T-helper 9 cell (primary cell): ENCODE measurements at regions not wholly inside any gene's neighbourhood (a gene's known extent, or its start where the extent isn't known, plus 50 kb on each side); places are given as distances from the start of the nearest gene placed in this dataset.

Experiments
- DNase-seq: peaks from one replicate; pipeline ENCODE4 v3.0.0-alpha.2; 2020

DNA sequence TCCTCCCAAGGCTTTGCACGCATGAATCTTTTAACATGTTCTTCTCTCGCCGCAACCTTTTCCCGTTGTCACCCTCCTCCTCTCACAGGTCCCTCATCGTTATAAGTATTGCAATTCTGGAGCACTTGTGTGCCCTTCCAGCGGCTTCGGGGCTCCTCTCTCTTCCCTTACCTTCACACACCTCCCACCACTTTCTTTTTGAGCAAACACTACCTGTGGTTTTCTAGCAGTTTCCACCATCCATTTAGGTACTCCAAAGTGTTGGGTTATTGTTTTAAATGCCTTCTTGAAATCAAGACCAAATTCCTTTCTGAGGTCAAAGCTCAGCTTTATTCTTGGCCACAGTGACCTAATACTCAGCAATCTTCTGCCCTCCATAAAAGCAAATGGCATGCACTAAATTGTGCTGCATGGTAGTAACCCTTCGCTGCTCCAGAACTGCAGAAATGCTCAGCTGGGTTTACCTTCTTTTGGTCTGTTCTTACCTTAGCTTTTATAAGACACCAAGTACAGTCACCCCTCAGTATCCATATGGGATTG is 472.4 kb downstream of the SETD4 start:
- DNase-seq = no peak

DNA sequence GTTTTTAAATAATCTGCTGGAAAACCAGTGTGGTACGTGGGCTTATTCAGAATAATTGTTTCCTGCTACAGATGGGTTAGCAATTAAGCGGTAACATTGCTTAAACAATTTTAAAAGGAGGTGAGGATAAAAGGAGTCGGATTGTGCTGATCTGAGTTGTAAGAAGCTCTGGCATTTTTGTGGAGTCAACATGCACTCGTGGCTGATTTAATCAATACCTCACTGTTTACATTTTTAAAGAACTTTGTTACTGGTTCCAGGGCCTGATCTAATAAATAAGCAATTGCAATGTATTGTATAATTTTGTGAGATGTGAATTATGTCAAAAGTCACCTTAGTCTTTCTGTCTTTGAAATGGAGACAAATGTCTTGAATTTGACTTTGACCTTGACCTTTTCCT is 474.0 kb downstream of the SETD4 start:
- no peak for DNase-seq

DNA sequence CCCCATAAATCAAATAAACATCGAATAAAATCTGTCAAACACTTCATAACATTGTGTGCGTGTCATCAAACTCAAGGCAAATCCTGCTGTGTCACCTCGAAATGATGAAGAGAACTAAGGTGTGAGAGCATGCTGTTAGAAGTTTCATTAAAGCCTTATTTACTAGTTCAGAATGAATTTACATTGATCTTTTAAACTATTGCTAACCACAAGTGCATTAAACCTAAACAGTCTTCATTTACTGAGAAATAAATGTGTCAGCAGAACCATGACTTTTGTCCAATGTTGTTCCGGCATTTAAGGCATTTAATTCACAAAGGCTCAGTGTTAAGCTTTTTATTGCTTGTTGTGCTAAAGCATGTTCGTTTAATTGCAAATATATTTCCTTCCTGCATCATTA is 474.4 kb downstream of the SETD4 start:
- DNase-seq = no peak

DNA sequence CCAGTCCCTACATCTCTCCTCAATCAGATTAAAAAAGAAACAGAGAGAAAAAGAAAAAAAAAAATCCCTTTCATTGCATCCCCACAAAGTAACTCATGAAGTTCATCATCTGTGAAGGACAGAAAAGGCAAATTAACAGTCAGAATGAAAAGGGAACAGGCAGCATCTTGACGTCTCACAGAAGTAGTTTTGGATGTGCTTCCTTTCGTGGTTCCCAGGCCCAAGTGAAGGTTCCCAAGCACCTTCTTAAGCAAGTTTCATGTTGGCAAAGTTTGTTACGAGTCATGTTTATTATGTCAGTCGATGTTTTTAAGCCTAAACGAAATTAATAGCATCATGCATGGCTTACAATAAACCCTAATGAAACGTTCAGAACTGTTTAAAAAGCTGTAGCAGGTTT is 475.2 kb downstream of the SETD4 start:
- DNase-seq = no peak

DNA sequence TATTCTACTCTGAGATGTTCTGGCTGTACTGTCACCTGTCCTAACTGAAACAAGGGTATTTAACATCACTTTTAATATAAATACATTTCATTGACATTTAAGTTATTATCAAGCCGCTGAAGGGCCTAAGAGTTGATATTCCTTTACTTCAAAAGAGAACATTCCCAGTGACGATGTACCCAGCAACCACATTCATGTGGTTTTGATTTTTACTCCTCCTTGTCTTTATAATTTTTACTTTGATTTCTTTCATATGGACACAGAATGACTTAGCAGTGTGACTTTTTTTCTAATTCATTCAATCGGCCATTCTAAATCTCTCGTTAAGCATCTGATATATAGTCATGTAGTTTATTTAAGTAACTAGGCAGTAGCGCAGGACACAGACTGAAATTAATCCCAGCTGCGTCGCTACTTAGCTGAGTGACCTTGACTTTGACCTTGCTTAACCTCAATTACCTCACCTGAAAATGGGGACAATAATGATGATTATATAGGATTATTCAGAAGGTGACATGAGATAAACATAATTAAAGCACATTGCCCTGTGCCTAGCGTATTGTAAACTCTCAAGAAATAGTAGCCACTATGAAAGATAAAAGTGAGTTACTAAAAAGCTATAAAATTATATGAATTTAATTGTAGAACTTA is 476.6 kb downstream of the SETD4 start:
- DNase-seq = no peak

DNA sequence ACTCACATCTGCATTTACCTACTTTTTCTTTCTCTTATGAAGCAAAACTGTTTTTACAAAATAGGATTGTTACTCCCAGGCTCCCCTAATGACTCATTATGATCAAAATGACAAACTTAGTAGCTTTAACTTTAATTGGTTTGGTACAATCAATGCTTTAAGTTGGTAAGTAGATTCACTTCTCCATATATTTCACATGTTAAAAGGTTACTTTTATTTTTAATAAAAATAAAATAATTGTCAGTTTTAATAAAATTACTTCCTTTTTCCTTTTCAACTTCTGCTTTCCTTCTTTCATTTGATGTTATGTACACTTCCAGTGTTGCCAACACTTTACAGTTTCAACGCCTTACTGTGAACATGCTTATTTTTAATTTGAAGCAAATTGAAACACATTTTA is 477.6 kb downstream of the SETD4 start:
- no peak for DNase-seq

DNA sequence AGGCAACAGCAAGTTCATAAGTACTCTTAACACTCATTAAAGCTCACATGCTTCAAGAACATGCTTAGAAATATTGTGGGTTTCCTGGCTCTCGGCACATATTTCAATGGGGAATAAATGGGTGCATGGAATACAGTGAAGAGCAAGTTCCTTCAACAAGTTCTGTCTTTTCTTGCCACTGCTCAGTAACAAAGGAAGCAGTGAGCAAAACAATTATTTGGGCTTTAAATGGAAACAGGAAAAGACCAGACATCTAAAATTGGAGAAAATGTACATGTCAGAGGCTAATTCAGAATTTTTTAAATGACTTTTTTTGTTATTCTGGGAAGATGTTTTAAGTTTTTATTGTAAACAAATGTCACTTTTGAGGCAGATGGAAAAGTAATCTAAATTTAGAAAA is 478.7 kb downstream of the SETD4 start:
- no peak for DNase-seq

DNA sequence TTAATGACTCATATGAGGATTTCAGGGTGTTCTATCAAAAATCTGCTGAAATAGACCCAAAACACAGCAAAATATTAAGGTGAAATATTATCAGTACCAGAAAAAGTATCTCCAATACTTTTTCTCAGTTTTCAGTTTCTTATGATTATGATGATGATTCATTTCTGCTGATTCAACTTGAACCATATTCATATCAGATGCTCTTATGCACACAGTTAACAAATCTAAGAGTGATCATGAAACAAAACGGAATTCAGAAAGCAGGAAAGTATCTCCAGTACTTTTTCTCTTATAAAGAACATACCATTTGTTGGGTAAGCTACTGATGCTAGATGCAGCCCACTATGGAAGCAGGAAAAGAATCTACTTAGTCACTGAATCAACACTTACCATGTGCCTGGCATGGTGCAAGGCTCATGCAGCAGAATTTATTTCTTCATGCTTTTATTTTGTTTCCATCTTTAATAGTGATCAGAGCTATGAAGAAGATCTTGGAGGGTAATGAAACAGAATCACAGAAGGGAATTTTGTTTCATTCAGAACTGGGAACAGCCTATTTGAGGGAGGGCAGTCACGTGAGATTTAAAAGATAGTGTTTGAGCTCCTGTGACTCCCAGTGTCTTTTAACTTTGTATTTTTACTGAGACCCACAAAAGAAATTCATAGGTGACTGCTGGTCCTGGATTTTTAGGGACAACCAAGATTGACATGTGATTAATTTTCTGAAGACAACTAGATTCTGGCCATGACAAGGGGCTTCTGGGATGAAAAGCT is 480.6 kb downstream of the SETD4 start:
- no peak for DNase-seq

DNA sequence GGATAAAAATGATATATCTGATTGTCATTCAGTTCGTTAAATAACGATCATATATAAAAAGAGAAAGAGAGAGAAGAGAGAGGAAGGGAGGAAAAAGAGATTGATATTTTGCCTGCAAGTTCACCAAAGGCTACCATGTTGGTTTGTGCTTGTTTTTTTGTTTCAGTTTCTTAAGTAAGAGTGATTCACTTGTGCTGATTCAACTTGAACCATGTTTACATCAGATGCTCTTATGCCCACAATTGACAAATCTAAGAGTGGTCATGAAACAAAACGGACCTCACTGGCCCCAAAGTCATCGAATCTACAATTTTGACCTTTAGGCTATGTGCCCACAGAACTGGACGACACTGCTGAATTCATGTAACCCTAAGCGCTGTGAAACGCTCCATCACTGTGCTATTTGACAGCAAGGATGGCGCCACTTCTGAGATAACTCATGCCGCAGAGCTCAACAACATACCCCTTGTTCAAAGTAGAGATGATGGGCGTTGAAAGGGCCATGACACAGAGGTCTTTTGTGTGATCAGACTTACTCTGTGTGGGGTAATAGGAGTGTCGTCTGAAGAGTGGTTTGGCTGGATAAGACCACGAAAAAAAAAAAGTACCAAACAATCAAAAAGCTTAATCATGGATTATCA is 481.4 kb downstream of the SETD4 start:
- DNase-seq = no peak

DNA sequence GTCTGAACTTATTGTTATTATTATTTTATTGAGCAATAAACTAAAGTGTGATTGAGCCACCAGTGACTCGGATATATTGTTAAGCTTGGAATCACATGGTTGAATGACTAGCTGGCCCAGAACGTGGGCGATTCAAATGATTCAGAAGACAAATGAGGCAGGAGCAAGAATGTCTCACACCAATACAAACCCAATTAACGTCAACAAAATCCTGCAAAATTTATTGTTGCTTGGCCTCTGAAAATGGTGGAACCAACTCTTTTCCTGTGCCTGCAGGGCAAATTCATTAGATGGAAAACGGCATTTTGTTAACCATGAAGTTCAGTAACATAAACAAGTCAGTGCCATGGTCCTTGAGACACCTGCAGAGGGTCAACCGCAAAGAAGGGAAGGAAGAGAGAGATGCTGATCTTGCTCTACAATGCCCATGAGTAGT is 482.0 kb downstream of the SETD4 start:
- DNase-seq = no peak

DNA sequence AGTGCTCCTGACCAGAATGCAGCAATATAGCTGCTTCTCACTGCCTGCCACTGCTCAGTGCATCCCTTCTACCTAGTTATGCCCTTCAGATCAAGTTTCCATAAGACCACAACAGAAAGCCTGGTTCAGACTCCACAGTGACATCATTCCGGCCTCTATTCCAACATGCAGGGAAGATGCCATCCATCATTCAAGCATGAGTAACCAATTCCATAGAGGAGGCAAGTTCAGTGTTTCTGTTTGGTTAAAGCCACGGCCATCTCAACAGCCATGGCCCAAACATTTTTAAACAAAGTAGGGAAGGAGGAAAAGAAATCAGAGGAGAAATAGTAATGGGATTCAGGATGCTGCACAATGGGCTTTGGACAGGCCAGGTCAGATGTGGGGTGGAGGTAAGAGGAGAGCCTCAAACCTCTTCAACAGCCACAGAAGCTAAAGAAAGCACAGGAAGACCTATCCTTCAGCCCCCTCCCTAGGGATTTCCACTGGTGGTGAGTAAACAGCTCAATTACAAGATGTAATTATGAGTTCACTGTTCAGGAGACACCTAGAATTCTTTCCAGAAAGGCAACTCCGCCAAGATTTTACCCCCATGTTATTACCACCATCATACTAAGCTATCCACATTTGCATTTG is 484.9 kb downstream of the SETD4 start:
- DNase-seq = no peak

DNA sequence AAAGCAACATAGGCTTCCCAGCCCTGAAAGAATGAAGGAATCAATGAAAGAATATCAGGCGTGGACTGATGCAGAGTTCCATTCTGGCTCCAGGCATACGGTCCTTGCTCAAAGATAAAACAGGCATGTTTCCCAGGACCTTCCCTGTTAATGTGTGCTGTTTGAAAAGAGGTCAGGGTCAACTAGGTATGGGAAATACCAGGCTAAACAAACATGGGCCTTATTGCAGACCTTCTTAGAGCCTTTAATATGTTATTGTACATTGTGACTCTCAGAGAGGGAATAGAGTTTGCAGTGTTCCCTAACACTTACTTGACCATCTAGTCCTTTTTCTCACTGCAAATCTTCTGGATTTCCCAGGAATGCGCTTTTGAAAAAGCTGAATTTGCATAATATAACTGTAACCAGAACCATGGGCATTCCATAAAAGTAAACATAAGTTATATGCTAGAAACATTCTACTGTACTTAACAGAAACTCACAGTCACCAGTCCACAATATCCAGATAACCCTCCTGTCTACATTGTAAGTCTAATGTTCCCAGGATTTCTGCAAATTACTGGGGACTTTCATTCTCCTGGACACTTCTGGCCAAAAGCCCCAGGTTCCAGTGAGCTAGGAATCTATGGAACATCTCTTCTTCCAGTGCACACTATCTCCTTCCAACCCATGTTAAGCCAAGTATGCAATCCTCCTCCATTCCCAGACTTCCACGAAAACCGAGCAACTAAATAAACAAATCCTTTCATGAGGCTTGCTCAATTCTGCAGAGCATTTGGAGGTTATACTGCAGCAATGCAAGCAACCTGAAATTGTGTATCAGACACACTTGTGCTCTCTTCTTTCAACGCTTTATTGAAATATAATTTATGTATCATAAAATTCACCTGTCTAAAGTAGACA is 486.6 kb downstream of the SETD4 start:
- no peak for DNase-seq

DNA sequence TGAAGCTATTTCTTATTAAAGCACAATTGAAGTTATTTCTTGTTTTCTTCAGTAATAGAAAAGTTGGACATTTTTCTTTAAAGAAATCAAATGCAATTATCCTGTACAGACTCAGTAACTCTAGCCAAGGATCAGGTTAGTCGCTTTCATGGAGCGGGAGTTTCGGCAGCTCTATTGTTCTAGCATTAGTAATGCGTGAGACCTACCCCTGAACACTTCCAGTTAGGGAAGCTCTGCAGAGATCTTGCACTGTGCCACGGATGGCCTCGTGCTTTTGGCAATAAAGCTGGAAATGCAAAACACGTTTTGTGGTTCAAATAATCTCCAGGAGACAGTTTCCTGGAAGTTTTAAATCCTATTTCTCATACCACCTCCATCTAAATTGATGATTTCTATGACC is 488.4 kb downstream of the SETD4 start:
- no peak for DNase-seq

DNA sequence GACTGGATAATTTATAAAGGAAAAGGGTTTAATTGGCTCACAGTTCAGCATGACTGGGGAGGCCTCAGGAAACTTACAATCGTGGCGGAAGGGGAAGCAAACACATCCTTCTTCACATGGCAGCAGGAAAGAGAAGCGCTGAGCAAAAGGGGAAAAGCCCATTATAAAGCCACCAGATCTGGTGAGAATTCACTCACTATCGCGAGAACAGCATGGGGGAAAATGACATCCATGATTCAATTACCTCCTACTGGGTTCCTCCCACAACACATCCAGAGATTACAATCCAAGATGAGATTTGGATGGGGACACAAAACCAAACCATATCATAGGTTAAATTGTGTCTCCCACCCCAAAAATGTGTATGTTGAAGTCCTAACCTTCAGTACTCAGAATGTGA is 491.7 kb downstream of the SETD4 start:
- no peak for DNase-seq

DNA sequence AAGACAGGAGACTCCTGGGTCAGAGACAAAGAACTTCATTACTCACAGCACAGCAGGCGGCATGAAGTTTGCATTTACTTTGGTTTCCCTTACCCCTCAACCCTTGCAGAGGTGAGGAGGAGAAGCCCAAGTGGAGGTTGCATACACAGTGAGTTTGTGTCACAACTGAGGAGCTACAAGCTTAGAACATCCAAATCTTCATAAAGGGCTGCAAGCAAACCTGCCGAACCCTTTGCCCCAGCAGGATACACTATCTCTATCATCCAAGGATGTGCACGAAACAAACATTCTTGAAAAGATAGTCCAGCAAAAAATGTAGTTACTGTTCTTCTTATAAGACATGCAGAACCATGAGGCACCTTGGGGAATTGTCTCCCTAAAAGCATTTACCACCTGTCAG is 493.5 kb downstream of the SETD4 start:
- DNase-seq = no peak

DNA sequence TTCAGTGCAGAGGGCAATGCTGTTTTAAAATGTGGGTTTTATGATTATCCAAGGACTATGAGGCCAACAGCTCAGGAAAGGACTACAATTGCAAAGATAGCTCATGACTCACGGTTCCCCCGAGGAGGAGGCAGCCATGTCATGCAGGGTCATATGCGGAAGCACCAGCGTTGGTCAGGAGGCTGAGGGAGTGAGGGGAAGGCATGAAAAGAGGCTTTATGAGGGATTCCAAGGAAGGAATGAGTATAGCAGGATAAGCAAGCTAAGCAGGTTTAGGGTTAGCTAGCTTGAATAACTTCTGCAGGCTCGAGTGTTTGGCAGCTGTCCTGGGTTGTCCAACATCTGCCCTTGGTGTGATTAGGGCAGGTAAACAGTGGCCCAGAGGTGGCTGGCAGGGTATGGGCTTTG is 495.1 kb downstream of the SETD4 start:
- no peak for DNase-seq

DNA sequence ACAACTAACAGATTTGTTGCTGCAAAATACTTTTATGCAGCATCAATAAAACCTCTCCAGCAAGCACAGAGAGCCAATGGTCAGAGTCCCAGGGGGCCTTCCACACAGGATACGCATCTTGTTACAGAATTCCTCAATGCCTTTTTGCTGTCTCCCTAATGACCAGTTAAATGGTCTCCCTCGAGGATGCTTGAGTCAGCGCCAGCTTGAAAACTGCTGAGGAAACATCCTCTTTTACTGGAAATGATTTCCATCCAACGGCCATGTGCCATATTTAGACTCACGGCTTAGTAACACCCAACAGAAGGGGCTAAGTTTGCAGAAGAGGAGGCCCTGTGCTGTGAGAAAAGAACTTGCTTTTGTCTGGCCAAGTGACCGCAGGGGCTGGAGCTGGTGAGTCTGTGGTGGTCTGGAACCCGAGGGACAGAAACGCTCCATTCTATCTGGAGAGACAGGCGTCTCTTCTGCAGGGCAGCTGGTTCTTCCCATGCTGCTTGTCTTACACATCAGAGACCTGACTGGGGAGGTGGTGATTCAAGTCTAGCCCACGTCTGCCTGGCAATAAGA is 496.4 kb downstream of the SETD4 start:
- no peak for DNase-seq

DNA sequence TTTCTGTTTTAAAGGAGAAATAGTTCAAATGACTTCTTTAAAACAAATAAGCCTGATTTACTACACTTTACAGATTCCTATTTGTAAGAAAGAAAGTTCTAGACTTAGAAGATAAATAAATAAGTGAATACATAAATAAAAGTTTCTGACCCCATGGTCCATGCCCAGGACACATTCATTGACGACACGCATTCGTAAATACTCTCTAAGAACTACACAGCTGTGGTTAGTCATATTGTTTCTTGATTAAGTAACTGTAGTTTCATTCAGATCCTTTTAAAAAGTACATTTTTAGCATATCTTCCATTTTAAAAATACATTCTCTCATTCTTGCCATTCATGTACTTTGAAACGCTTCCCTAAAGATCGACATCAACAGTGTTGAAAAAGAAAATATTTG is 497.4 kb downstream of the SETD4 start:
- DNase-seq = no peak

DNA sequence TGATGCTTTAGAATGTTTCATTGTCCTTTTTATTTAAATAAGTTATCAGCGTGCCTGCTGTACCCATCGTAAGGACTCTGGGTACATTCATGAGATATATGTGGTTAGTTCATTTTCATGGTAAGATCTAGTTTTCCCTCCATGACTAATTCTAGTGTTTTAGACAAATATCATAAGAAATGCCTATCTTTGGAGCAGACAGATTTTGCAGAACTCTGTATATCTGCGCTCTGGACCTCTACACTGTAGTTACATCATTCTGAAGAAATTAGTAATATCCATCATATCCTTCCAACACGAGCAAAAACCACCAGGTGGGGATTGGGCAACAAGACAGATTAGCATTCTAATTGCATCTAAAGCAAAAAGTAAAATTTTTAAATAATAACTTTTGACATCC is 499.2 kb downstream of the SETD4 start:
- DNase-seq = no peak

DNA sequence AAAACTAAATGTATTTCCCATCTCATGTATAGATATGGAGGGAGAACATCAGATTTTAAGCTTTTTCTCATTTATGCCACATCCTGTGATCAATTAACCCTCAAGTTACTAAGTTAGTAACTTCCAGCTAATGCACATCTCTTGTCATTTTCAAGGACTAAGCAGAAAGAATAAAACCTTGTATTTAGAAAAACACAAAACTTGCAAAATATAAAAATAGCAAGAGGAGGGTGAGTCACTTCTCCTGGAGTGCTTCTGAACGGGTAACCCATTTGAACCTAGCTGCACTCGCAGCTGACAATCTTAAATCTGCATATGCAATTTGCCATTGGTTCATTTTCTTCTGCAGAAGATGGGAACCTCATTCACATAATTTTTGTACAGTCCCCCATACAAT is 500.5 kb downstream of the SETD4 start:
- DNase-seq = no peak

DNA sequence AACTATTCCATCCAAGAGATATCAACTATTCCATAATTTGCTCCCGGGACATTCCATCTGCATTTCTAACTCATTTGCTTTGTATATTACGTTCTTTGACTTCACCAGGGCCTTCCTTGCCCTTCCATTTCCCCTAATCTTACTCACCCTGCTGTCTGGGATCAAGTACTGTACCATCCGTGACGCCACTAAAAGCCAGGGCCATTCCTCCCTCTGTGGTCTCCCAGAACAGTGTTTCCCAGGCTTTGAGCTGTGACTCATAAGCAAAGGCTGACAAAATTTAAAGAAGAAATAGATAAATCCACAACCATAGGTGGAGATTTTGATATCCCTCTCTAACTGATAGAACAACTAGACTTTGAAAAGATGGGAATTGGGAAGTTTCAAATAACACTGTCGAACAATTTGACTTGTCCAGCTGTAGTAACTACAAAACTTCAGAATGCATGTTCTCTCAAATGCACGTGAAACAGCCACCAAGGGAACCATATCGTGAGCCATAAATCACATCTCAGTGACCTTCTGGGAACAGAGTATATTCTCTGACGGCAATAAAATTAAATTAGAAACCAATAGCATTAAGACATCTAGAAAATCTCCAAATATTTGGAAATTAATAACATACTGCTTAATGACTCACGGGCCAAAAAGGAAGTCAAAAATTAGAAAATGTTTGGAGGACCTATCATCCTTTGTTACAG is 501.0 kb downstream of the SETD4 start:
- no peak for DNase-seq
